Spleen (tissue), 11 donors: ENCODE measurements at regions not wholly inside any gene's neighbourhood (a gene's known extent, or its start where the extent isn't known, plus 50 kb on each side); places are given as distances from the start of the nearest gene placed in this dataset.

Source experiments
- DNase-seq: peaks from one replicate; pipeline ENCODE4 v3.0.0-alpha.2; 2020
- H3K27ac ChIP-seq, 8 donors: fragments of 200-600 bp; sonication (generic) in 7 of 8; 1 replicate in 4 of 8; 2 replicates in 4 of 8; pipeline versions ENCODE4 v1.5.0 to v1.8.0; 2016 to 2021; ENCODE audit warnings: inconsistent platforms in 4 of 8, mild to moderate bottlenecking in 4 of 8, moderate library complexity in 1 of 8
- H3K27me3 ChIP-seq, 7 donors: fragments of 200-600 bp; sonication (generic) in 6 of 7; replicated peaks in 1 of 7; 1 replicate in 4 of 7; 2 replicates in 3 of 7; pipeline versions ENCODE4 v1.5.0 to v1.8.0; 2016 to 2021; ENCODE audit warnings: inconsistent platforms in 3 of 7, mild to moderate bottlenecking in 1 of 7
- H3K36me3 ChIP-seq, 6 donors: fragments of 200-600 bp; sonication (generic) in 5 of 6; 1 replicate in 4 of 6; 2 replicates in 2 of 6; pipeline versions ENCODE4 v1.5.0 to v1.8.0; 2016 to 2021; ENCODE audit warnings: inconsistent platforms in 2 of 6
- H3K4me1 ChIP-seq, 6 donors: fragments of 200-600 bp; sonication (generic) in 5 of 6; 1 replicate in 3 of 6; 2 replicates in 3 of 6; pipeline versions ENCODE4 v1.5.0 to v1.8.0; 2016 to 2021; ENCODE audit warnings: inconsistent platforms in 3 of 6
- H3K4me3 ChIP-seq, 8 donors: fragments of 200-600 bp; sonication (generic) in 7 of 8; 1 replicate in 4 of 8; 2 replicates in 4 of 8; pipeline versions ENCODE4 v1.5.0 to v1.8.0; 2016 to 2021; ENCODE audit warnings: inconsistent platforms in 4 of 8, mild to moderate bottlenecking in 4 of 8, moderate library complexity in 2 of 8
- H3K9me3 ChIP-seq, 8 donors: fragments of 200-600 bp; sonication (generic) in 7 of 8; 1 replicate in 4 of 8; 2 replicates in 4 of 8; pipeline versions ENCODE4 v1.5.0 to v1.8.0; 2016 to 2021; ENCODE audit warnings: inconsistent platforms in 4 of 8
- POLR2A ChIP-seq, 3 donors: fragments of 450-650 bp; IDR thresholded peaks; one replicate each; pipeline ENCODE4 v1.5.1; 2017; ENCODE audit warnings: antibody characterized with exemption in 3 of 3, mild to moderate bottlenecking in 1 of 3
- POLR2AphosphoS5 ChIP-seq, 3 donors: sonication (generic); formaldehyde crosslinking; IDR thresholded peaks; one replicate each; pipeline ENCODE4 v1.5.1; 2017; ENCODE audit warnings: antibody characterized with exemption in 3 of 3
- WGBS, 5 donors: extraction: QIAGEN DNeasy Blood & Tissue Kit in 3 of 5; methylation state at CpG; one replicate each; pipeline versions ENCODE4 v1.1.5 to v1.1.7; 2013 to 2018; 5-methylcytosine and 5-hydroxymethylcytosine counted together
- intact Hi-C: fragments of 100-400 bp; cut with DNase I; formaldehyde crosslinking; loops from one replicate; pipeline ENCODE4 v1.15.0; 2023; ENCODE audit warnings: low total_unique reads
- TF ChIP-seq, protein P1 (sequence below), 11 experiments: fragments of 200-600 bp in 7 of 11; fragments of 450-650 bp in 4 of 11; sonication (generic) in 4 of 11; IDR thresholded peaks in 8 of 11; conservative IDR thresholded peaks in 3 of 11; 1 replicate in 7 of 11; 2 replicates in 4 of 11; pipeline versions ENCODE4 v1.4.0 to v1.8.0; 2016 to 2021; ENCODE audit warnings: antibody characterized with exemption in 11 of 11, inconsistent platforms in 4 of 11, mild to moderate bottlenecking in 1 of 11
- donor health status: healthy with polysubstance abuse.
- donor health status: DM: no; HTN: no; CAD: no; lungs with moderate emphysema.
- donor health status: DM: no; HTN: no; CAD: no.
- donor health status: Bipolar disorder and iron deficiency.
- donor health status: healthy.
- donor health status: DM: no; HTN: no; CAD: no.
- donor health status: DM: yes; HTN: yes; CAD: no.

DNA sequence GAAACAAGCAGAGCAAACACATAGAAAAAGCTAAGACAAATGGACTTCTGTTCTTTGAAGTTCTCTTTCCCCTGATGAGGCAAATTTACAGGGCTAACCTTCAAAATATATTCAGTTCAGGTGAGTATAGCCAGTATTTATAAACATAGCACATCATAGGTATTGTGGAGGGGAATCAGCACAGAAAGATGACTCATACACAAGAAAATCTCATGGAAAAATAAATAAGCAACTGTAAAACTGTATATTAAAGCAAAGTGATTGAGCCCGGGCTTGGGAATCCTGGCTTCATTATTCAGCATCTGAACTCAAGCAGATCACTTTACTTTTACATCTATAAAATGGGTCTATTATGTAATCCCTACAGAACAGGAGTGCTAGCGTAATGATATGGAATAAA is 173.5 kb upstream of the PAPPA start:
- intact Hi-C loops, result no loop called here

DNA sequence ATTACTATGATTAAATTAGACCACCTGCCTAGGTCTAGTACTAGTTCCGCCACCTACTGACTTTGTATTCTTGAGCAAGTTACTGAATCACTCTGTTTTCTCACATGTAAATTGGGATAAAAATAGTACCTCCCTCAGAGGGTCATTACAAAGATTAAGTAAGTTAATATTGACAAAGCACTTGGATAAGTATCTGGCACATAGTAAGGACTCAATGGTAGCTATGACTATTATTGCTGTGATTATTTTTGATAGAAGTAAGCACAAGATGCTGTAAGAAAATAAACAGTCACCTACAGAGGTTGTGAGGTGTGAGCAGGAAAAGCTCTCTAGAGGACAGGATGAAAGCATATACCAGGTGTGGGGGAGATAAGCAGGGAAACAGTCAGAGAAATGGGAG is 173.1 kb upstream of the PAPPA start:
- no peaks in the 10 kb centered on the region for H3K4me1 ChIP-seq
- no peaks in the 10 kb centered on the region for H3K36me3 ChIP-seq
- H3K4me3 ChIP-seq, result no peak overlapping the region
- H3K9me3 ChIP-seq, result peaks cover 0 to 8% (median 0%) of the 10 kb centered on the region in 8 donors
- no peaks in the 10 kb centered on the region for H3K27me3 ChIP-seq
- no peak for DNase-seq
- intact Hi-C loops, result no loop called here
- TF ChIP-seq, protein P1, sequence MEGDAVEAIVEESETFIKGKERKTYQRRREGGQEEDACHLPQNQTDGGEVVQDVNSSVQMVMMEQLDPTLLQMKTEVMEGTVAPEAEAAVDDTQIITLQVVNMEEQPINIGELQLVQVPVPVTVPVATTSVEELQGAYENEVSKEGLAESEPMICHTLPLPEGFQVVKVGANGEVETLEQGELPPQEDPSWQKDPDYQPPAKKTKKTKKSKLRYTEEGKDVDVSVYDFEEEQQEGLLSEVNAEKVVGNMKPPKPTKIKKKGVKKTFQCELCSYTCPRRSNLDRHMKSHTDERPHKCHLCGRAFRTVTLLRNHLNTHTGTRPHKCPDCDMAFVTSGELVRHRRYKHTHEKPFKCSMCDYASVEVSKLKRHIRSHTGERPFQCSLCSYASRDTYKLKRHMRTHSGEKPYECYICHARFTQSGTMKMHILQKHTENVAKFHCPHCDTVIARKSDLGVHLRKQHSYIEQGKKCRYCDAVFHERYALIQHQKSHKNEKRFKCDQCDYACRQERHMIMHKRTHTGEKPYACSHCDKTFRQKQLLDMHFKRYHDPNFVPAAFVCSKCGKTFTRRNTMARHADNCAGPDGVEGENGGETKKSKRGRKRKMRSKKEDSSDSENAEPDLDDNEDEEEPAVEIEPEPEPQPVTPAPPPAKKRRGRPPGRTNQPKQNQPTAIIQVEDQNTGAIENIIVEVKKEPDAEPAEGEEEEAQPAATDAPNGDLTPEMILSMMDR (IDR thresholded peaks at IDR 0.05 in 8 of 11, conservative IDR thresholded peaks at IDR 0.05 in 3 of 11), result no peak
- TF ChIP-seq POLR2AphosphoS5 (IDR thresholded peaks at IDR 0.05) (no peak), POLR2A (IDR thresholded peaks at IDR 0.05) (no peak)
- WGBS, 5 donors, result 83 to 100% (median 89%) methylated on average over 1 of the region's 1 CpG
- no peak overlapping the region for H3K27ac ChIP-seq

More for the DNA sequence above, 173.5 kb upstream of the PAPPA start:
- TF ChIP-seq, protein P1 (IDR thresholded peaks at IDR 0.05 in 8 of 11, conservative IDR thresholded peaks at IDR 0.05 in 3 of 11), result no peak
- TF ChIP-seq POLR2AphosphoS5 (IDR thresholded peaks at IDR 0.05) (no peak), POLR2A (IDR thresholded peaks at IDR 0.05) (no peak)
- peaks cover 0 to 8% (median 0%) of the 10 kb centered on the region in 8 donors for H3K9me3 ChIP-seq
- H3K36me3 ChIP-seq, result no peaks in the 10 kb centered on the region
- no peak overlapping the region for H3K27ac ChIP-seq
- no peaks in the 10 kb centered on the region for H3K27me3 ChIP-seq
- no peak for DNase-seq
- 74 to 88% (median 77%) methylated on average over 2 of the region's 2 CpGs for WGBS, 5 donors
- H3K4me3 ChIP-seq, result no peak overlapping the region
- no peaks in the 10 kb centered on the region for H3K4me1 ChIP-seq

DNA sequence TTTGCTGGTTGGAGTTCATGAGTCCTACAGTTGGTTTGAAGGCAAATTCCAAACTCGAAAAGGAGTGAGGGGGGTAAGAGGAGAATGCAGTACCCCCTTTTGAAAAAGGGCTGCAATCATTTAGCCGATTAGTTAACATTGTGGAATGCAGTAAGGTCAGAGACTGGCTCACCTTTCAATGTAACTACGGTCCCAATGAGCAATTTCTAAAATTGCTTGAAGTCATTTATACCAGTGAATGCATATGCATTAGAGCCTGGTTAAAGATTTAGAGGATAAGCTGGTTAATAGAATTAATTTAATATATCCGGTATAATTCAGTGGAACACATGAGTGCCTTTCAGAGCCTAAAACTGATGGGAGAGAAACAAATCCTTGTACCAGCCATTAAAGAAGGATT is 172.6 kb upstream of the PAPPA start:
- H3K4me3 ChIP-seq, result no peak overlapping the region
- H3K36me3 ChIP-seq, result no peaks in the 10 kb centered on the region
- no peaks in the 10 kb centered on the region for H3K4me1 ChIP-seq
- H3K27ac ChIP-seq, result no peak overlapping the region
- no peak for DNase-seq
- peaks cover 0 to 7% (median 0%) of the 10 kb centered on the region in 8 donors for H3K9me3 ChIP-seq
- H3K27me3 ChIP-seq, result no peaks in the 10 kb centered on the region
- WGBS, 5 donors, result 82 to 85% (median 83%) methylated on average over 4 of the region's 4 CpGs
- intact Hi-C loops, result no loop called here
- no peak for TF ChIP-seq POLR2A (IDR thresholded peaks at IDR 0.05)
- no peak for TF ChIP-seq POLR2AphosphoS5 (IDR thresholded peaks at IDR 0.05)
- TF ChIP-seq, protein P1 (IDR thresholded peaks at IDR 0.05 in 8 of 11, conservative IDR thresholded peaks at IDR 0.05 in 3 of 11), result no peak

DNA sequence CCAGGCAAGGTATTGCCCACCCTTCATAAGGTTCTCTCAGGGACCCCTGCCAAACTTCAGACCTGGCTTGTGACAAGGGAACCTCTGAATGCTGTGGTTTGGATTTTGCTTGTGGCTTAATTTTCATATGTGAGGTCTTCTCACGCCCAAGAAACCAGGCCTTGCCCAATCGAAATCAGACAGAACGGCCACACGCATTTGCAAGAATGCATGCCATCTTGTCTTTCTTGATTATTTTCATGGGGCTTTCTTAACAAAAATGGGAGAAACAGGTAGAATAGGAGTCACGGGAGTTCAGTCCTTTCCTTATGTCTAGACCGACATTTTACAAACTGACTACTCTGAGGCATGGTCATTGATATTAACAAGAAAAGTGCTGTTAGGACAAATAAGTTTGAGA is 170.2 kb upstream of the PAPPA start:
- WGBS, 5 donors, result 87 to 94% (median 93%) methylated on average over 6 of the region's 6 CpGs
- Histone ChIP-seq H3K27ac (no peak overlapping the region), H3K4me1 (no peaks in the 10 kb centered on the region), H3K9me3 (no peaks in the 10 kb centered on the region), H3K4me3 (no peak overlapping the region), H3K36me3 (no peaks in the 10 kb centered on the region), H3K27me3 (no peaks in the 10 kb centered on the region)
- DNase-seq, result no peak
- intact Hi-C loops, result no loop called here
- no peak for TF ChIP-seq POLR2AphosphoS5 (IDR thresholded peaks at IDR 0.05)

DNA sequence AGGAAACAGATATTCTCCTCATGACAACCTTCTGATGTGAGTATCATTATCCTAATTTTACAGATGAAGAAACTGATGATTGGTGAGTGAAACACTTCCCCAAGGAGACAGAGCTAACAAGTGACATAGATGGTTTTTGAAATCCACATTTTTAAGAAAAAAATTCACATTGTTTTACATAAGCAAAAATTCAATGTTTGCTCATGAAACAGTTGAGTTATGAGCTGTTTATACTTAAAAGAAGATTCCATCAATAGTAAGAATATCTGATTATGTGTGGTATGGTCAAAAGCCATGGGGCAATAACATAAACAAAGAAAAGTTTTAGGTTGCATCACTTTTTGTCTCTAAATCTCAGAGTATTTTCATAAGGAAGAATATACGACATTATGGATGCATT is 167.9 kb upstream of the PAPPA start:
- intact Hi-C loops, result no loop called here
- Histone ChIP-seq H3K9me3 (no peaks in the 10 kb centered on the region), H3K27me3 (no peaks in the 10 kb centered on the region), H3K36me3 (no peaks in the 10 kb centered on the region), H3K4me1 (no peaks in the 10 kb centered on the region), H3K4me3 (no peak overlapping the region), H3K27ac (no peak overlapping the region)
- DNase-seq, result no peak
- no peak for TF ChIP-seq POLR2AphosphoS5 (IDR thresholded peaks at IDR 0.05)
- TF ChIP-seq, protein P1 (IDR thresholded peaks at IDR 0.05 in 8 of 11, conservative IDR thresholded peaks at IDR 0.05 in 3 of 11), result no peak
- TF ChIP-seq POLR2A (IDR thresholded peaks at IDR 0.05), result no peak
- 83 to 94% (median 90%) methylated on average over 1 of the region's 1 CpG for WGBS, 5 donors
